Right lobe of liver (tissue), 6 donors: ENCODE measurements at regions not wholly inside any gene's neighbourhood (a gene's known extent, or its start where the extent isn't known, plus 50 kb on each side); places are given as distances from the start of the nearest gene placed in this dataset.

Experiments
- ATAC-seq, 4 donors: fragments of 200-7000 bp; cut with Tn5 transposase; one replicate each; pipeline ENCODE4 v1.9.1; 2020; ENCODE audit warnings: mild to moderate bottlenecking in 4 of 4, moderate library complexity in 4 of 4
- DNase-seq, 3 donors: peaks; one replicate each; pipeline ENCODE4 v3.0.0-alpha.2; 2020
- H3K27ac ChIP-seq, 3 donors: fragments of 200-600 bp; one replicate each; pipeline ENCODE4 v1.8.0; 2022
- H3K27me3 ChIP-seq, 2 donors: fragments of 200-600 bp; one replicate each; pipeline ENCODE4 v1.8.0; 2022
- H3K36me3 ChIP-seq, 4 donors: fragments of 200-600 bp; sonication (generic) in 1 of 4; one replicate each; pipeline versions ENCODE4 v1.5.1 to v1.8.0; 2017 to 2022; ENCODE audit warnings: control low read depth in 1 of 4
- H3K4me1 ChIP-seq, 4 donors: fragments of 200-600 bp; sonication (generic) in 1 of 4; one replicate each; pipeline versions ENCODE4 v1.5.1 to v1.8.0; 2017 to 2022; ENCODE audit warnings: control low read depth in 1 of 4
- H3K4me3 ChIP-seq, 3 donors: fragments of 200-600 bp; one replicate each; pipeline ENCODE4 v1.8.0; 2022
- H3K9me3 ChIP-seq, 4 donors: fragments of 200-600 bp; sonication (generic) in 1 of 4; one replicate each; pipeline versions ENCODE4 v1.5.1 to v1.8.0; 2017 to 2022; ENCODE audit warnings: control low read depth in 1 of 4
- POLR2A ChIP-seq: fragments of 450-650 bp; IDR thresholded peaks from one replicate; pipeline ENCODE4 v1.6.1; 2017; ENCODE audit warnings: antibody characterized with exemption, mild to moderate bottlenecking
- WGBS: methylation state at CpG from one replicate; pipeline ENCODE4 v1.1.6; 2018; ENCODE audit warnings: low coverage, low lambda C conversion rate; ENCODE audit not compliant: insufficient coverage; ENCODE audit errors: missing lambda C conversion rate; 5-methylcytosine and 5-hydroxymethylcytosine counted together
- intact Hi-C, 2 donors: fragments of 100-400 bp; cut with DNase I; formaldehyde crosslinking; loops; one replicate each; pipeline versions ENCODE4 v1.11.2 to v1.14.1; 2022
- TF ChIP-seq, protein P1 (sequence below), 4 donors: fragments of 200-600 bp in 3 of 4; fragments of 450-650 bp in 1 of 4; IDR thresholded peaks; one replicate each; pipeline versions ENCODE4 v1.5.1 to v1.8.0; 2016 to 2022; ENCODE audit warnings: antibody characterized with exemption in 4 of 4, mild to moderate bottlenecking in 2 of 4
- donor health status: DM: no; HTN: yes; CAD: no.
- donor health status: DM: no; HTN: no; CAD: no.
- donor health status: DM: no; HTN: no; CAD: no.
- donor health status: DM: no; HTN: yes; CAD: no.
- donor health status: DM: no; HTN: yes; CAD: no.

DNA sequence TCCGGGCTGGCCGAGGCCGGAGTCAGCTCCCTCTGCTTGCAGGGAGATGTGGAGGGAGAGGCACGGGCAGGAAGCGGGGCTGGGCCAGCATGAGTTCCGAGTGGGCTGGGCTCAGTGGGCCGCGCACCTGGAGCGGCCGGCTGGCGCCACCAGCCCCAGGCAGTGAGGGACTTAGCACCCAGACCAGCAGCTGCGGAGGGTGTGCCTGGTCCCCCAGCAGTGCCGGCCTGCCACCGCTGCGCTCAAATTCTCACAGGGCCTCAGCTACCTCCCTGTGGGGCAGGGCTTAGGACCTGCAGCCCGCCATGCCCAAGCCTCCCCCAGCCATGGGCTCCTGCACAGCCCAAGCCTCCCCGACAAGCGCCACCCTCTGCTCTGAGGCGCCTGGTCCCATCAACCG, 700.3 kb downstream of the DNAH5 start:
- DNase-seq (no peak), ATAC-seq (peak in 1 of 4 donors; percentile 36)
- TF ChIP-seq, protein P1, sequence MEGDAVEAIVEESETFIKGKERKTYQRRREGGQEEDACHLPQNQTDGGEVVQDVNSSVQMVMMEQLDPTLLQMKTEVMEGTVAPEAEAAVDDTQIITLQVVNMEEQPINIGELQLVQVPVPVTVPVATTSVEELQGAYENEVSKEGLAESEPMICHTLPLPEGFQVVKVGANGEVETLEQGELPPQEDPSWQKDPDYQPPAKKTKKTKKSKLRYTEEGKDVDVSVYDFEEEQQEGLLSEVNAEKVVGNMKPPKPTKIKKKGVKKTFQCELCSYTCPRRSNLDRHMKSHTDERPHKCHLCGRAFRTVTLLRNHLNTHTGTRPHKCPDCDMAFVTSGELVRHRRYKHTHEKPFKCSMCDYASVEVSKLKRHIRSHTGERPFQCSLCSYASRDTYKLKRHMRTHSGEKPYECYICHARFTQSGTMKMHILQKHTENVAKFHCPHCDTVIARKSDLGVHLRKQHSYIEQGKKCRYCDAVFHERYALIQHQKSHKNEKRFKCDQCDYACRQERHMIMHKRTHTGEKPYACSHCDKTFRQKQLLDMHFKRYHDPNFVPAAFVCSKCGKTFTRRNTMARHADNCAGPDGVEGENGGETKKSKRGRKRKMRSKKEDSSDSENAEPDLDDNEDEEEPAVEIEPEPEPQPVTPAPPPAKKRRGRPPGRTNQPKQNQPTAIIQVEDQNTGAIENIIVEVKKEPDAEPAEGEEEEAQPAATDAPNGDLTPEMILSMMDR (IDR thresholded peaks at IDR 0.05) = no peak
- no peak for TF ChIP-seq POLR2A
- 53% methylated on average over 3 of the region's 20 CpGs for WGBS
- Histone ChIP-seq H3K9me3 (no peaks in the 10 kb centered on the region), H3K27me3 (no peaks in the 10 kb centered on the region), H3K4me3 (no peak overlapping the region), H3K27ac (no peak overlapping the region), H3K4me1 (no peaks in the 10 kb centered on the region), H3K36me3 (no peaks in the 10 kb centered on the region)
- intact Hi-C loops = no loop called here

DNA sequence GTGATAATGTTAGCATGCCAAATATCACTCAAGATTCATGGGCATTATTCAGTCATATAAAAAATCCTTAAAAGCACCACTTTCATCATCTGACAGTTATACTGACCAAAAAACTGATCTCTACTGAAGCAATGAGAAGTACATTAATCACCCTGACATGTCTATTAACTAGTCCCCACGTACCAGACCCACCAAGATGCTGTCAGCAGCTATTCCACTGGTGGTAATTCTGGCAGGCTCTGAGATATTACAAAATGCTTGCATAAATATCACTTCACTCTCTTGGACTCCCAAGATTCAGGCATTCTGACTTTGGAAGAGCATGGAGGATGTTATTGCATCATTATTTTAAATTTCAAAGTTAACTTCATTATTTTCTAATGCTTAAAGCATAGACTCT, 717.0 kb downstream of the DNAH5 start:
- no peaks in the 10 kb centered on the region for H3K9me3 ChIP-seq
- H3K4me1 ChIP-seq = no peaks in the 10 kb centered on the region
- no peak for TF ChIP-seq POLR2A
- TF ChIP-seq, protein P1 (IDR thresholded peaks at IDR 0.05) = no peak
- no peaks in the 10 kb centered on the region for H3K36me3 ChIP-seq
- DNase-seq (no peak), ATAC-seq (no peak)
- 13% methylated on average over 1 of the region's 1 CpG for WGBS
- intact Hi-C loops = no loop called here
- H3K4me3 ChIP-seq = no peak overlapping the region
- H3K27me3 ChIP-seq = no peaks in the 10 kb centered on the region
- H3K27ac ChIP-seq = no peak overlapping the region

DNA sequence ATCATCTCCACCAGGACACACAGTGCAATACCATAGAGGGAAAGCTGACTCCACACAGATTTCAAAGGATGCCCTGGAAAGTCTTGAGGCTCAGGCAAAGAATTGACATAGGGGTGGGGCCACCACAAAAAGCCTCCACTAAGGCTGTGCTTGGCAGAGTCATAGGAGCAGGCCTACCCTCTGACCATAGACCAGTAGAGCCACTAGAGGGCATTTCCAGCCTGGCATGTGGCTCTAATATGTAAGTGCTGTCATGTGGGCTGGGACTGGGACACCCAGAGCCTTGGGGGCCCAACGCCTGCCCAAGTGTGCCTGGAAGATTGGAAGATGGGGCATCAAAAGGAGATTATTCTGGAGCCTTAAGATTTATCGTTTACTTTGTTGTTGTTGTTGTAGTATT, 726.0 kb downstream of the DNAH5 start:
- Histone ChIP-seq H3K27ac (no peak overlapping the region), H3K36me3 (no peaks in the 10 kb centered on the region), H3K4me3 (no peak overlapping the region), H3K27me3 (no peaks in the 10 kb centered on the region), H3K9me3 (no peaks in the 10 kb centered on the region), H3K4me1 (no peaks in the 10 kb centered on the region)
- ATAC-seq = peak; percentile 40 to 53 (median 48)
- TF ChIP-seq, protein P1 (IDR thresholded peaks at IDR 0.05) = peak in 2 of 4 donors; percentile 10 to 33
- TF ChIP-seq POLR2A = no peak
- intact Hi-C loops = no loop called here
- WGBS = 75% methylated on average over 1 of the region's 2 CpGs
- no peak for DNase-seq

DNA sequence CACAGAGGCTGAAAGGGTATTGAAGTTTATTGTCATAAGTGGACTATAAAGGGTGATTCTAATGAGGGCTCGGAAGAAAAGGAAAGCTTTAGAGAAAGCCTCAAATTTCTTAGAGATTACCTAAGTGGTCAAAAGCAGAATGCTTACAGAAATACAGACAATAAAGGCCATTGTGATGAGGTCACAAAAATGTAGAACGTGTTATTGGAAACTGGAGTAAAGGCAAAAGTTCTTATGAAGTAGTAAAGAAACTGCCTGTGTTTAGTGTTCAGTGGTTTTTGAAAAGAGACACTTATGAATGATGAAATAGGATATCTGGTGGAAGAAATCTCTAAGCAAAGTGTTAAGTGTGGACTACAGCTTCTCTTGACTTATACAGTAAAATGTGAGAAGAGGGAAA, 726.9 kb downstream of the DNAH5 start:
- no peaks in the 10 kb centered on the region for H3K36me3 ChIP-seq
- intact Hi-C loops = no loop called here
- DNase-seq (no peak), ATAC-seq (no peak)
- WGBS = 63% methylated on average over 2 of the region's 2 CpGs
- H3K27me3 ChIP-seq = no peaks in the 10 kb centered on the region
- H3K4me1 ChIP-seq = no peaks in the 10 kb centered on the region
- no peak overlapping the region for H3K27ac ChIP-seq
- no peaks in the 10 kb centered on the region for H3K9me3 ChIP-seq
- no peak overlapping the region for H3K4me3 ChIP-seq
- TF ChIP-seq, protein P1 (IDR thresholded peaks at IDR 0.05) = no peak
- no peak for TF ChIP-seq POLR2A

DNA sequence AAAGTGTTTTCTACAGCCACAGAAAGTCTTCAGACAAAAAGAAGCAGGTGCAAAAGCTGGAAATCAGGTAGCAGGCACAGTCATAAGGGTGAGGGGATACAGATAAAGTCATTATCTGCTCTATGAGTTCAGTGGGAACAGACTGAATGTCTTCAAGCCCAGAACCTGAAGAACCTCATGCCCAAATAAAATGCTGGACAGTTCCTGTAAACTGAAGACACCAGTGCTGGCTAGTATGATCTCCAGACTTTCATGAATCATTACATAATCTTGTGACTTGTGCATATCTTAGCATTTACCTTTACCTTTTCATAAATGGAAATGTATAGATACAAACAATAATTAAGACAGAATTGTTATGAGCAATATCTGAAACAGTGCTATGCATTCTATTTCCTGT, 728.7 kb downstream of the DNAH5 start:
- no peak overlapping the region for H3K27ac ChIP-seq
- intact Hi-C loops = no loop called here
- ATAC-seq (no peak), DNase-seq (no peak)
- no peaks in the 10 kb centered on the region for H3K9me3 ChIP-seq
- no peaks in the 10 kb centered on the region for H3K36me3 ChIP-seq
- TF ChIP-seq POLR2A = no peak
- TF ChIP-seq, protein P1 (IDR thresholded peaks at IDR 0.05) = no peak
- H3K4me3 ChIP-seq = no peak overlapping the region
- H3K4me1 ChIP-seq = no peaks in the 10 kb centered on the region
- no peaks in the 10 kb centered on the region for H3K27me3 ChIP-seq
